WTC11 (cell line): ENCODE measurements at regions not wholly inside any gene's neighbourhood (a gene's known extent, or its start where the extent isn't known, plus 50 kb on each side); places are given as distances from the start of the nearest gene placed in this dataset.

ENCODE experiments used
- ATAC-seq: fragments of 200-7000 bp; cut with Tn5 transposase; 2 replicates; pipeline ENCODE4 v1.10.0; 2021; ENCODE audit warnings: mild to moderate bottlenecking, moderate library complexity
- CTCF ChIA-PET: fragments of 300-600 bp; sonication (Branson Sonifier 250); formaldehyde crosslinking; loops from one replicate; lab custom pipeline; 2021; ENCODE audit warnings: antibody characterized with exemption; lab: Charles Lee
- POLR2A ChIA-PET: fragments of 350-600 bp; sonication (Branson Sonifier 250); formaldehyde crosslinking; loops from one replicate; lab custom pipeline; 2021; ENCODE audit warnings: antibody characterized with exemption; lab: Charles Lee
- DNase-seq: peaks from one replicate; pipeline ENCODE4 v3.0.0; 2021; ENCODE audit warnings: low spot score
- H3K27ac Mint-ChIP-seq: 2 replicates; pipeline ENCODE4 v1.8.0; 2021; ENCODE audit warnings: mixed read lengths
- H3K27me3 Mint-ChIP-seq: 2 replicates; pipeline ENCODE4 v1.8.0; 2021; ENCODE audit warnings: low read depth, mild to moderate bottlenecking, moderate library complexity, mixed read lengths
- H3K36me3 Mint-ChIP-seq: 2 replicates; pipeline ENCODE4 v1.8.0; 2021; ENCODE audit warnings: mixed read lengths
- H3K4me1 Mint-ChIP-seq: 2 replicates; pipeline ENCODE4 v1.8.0; 2022; ENCODE audit warnings: mixed read lengths
- H3K4me3 Mint-ChIP-seq: 2 replicates; pipeline ENCODE4 v1.8.0; 2021; ENCODE audit warnings: mild to moderate bottlenecking, moderate library complexity, mixed read lengths
- H3K9me3 Mint-ChIP-seq: 2 replicates; pipeline ENCODE4 v1.8.0; 2021; ENCODE audit warnings: mixed read lengths
- ATF1 ChIP-seq: sonication (generic); formaldehyde crosslinking; IDR thresholded peaks from 2 replicates; pipeline ENCODE4 v1.8.1; 2023; ENCODE audit warnings: mild to moderate bottlenecking, moderate library complexity, missing genetic modification reagents
- CREB1 ChIP-seq: sonication (generic); formaldehyde crosslinking; IDR thresholded peaks from 2 replicates; pipeline ENCODE4 v1.8.0; 2023; ENCODE audit warnings: mild to moderate bottlenecking, missing genetic modification reagents
- ELF4 ChIP-seq: sonication (generic); formaldehyde crosslinking; IDR thresholded peaks from 2 replicates; pipeline ENCODE4 v1.8.1; 2022; ENCODE audit warnings: low read depth, mild to moderate bottlenecking, moderate library complexity, missing genetic modification reagents
- EMX1 ChIP-seq: fragments of 250-450 bp; sonication (Bioruptor Pico); IDR thresholded peaks from 2 replicates; pipeline ENCODE4 v1.8.0; 2021; ENCODE audit warnings: mild to moderate bottlenecking
- ESRRA ChIP-seq: sonication (generic); formaldehyde crosslinking; IDR thresholded peaks from 2 replicates; pipeline ENCODE4 v1.8.1; 2022; ENCODE audit warnings: mild to moderate bottlenecking, missing genetic modification reagents, borderline replicate concordance
- ETV6 ChIP-seq: sonication (generic); formaldehyde crosslinking; IDR thresholded peaks from 2 replicates; pipeline ENCODE4 v1.8.1; 2022; ENCODE audit warnings: mild to moderate bottlenecking, missing genetic modification reagents
- IRF2 ChIP-seq: sonication (generic); formaldehyde crosslinking; IDR thresholded peaks from 2 replicates; pipeline ENCODE4 v1.8.0; 2022; ENCODE audit warnings: low read depth, missing genetic modification reagents, borderline replicate concordance
- RELA ChIP-seq: sonication (generic); formaldehyde crosslinking; IDR thresholded peaks from 2 replicates; pipeline ENCODE4 v1.8.1; 2022; ENCODE audit warnings: missing genetic modification reagents, mild to moderate bottlenecking, borderline replicate concordance
- RORB ChIP-seq: fragments of 250-450 bp; sonication (Bioruptor Pico); IDR thresholded peaks from 2 replicates; pipeline ENCODE4 v1.9.0; 2021; ENCODE audit warnings: mild to moderate bottlenecking
- TCF7 ChIP-seq: sonication (generic); formaldehyde crosslinking; IDR thresholded peaks from 2 replicates; pipeline ENCODE4 v1.8.0; 2022; ENCODE audit warnings: mild to moderate bottlenecking, low read depth, missing genetic modification reagents, moderate library complexity
- TEAD4 ChIP-seq: sonication (generic); formaldehyde crosslinking; IDR thresholded peaks from 2 replicates; pipeline ENCODE4 v1.8.0; 2022; ENCODE audit warnings: mild to moderate bottlenecking, missing genetic modification reagents
- TP53 ChIP-seq: sonication (generic); formaldehyde crosslinking; IDR thresholded peaks from 2 replicates; pipeline ENCODE4 v1.8.1; 2023; ENCODE audit warnings: mild to moderate bottlenecking, missing genetic modification reagents
- ZNF121 ChIP-seq: sonication (generic); formaldehyde crosslinking; IDR thresholded peaks from 2 replicates; pipeline ENCODE4 v1.8.0; 2023; ENCODE audit warnings: missing genetic modification reagents
- ZNF232 ChIP-seq: sonication (generic); formaldehyde crosslinking; IDR thresholded peaks from 2 replicates; pipeline ENCODE4 v1.8.0; 2022; ENCODE audit warnings: mild to moderate bottlenecking, missing genetic modification reagents
- ZNF263 ChIP-seq: sonication (generic); formaldehyde crosslinking; IDR thresholded peaks from 2 replicates; pipeline ENCODE4 v1.8.1; 2022; ENCODE audit warnings: low read depth, mild to moderate bottlenecking, moderate library complexity, missing genetic modification reagents
- ZNF671 ChIP-seq: fragments of 250-450 bp; sonication (Bioruptor Pico); IDR thresholded peaks from 2 replicates; pipeline ENCODE4 v1.8.0; 2021; ENCODE audit warnings: mild to moderate bottlenecking
- TF ChIP-seq, protein P1 (sequence below): fragments of 250-450 bp; sonication (Bioruptor Pico); IDR thresholded peaks from 2 replicates; pipeline ENCODE4 v1.9.0; 2021; ENCODE audit warnings: moderate library complexity, mild to moderate bottlenecking, inconsistent platforms, borderline replicate concordance
- TF ChIP-seq, protein P2 (sequence below): sonication (generic); formaldehyde crosslinking; IDR thresholded peaks from 2 replicates; pipeline ENCODE4 v1.8.1; 2022; ENCODE audit warnings: mild to moderate bottlenecking, missing genetic modification reagents, moderate library complexity, borderline replicate concordance
- TF ChIP-seq, protein P3 (sequence below): sonication (generic); formaldehyde crosslinking; IDR thresholded peaks from 2 replicates; pipeline ENCODE4 v1.8.0; 2022; ENCODE audit warnings: mild to moderate bottlenecking, missing genetic modification reagents
- TF ChIP-seq, protein P4 (sequence below): fragments of 250-450 bp; sonication (Bioruptor Pico); IDR thresholded peaks from 2 replicates; pipeline ENCODE4 v1.8.0; 2021; ENCODE audit warnings: mild to moderate bottlenecking
- TF ChIP-seq, protein P5 (sequence below): fragments of 250-450 bp; sonication (Bioruptor Pico); IDR thresholded peaks from 2 replicates; pipeline ENCODE4 v1.9.0; 2021; ENCODE audit warnings: mild to moderate bottlenecking
- TF ChIP-seq, protein P6 (sequence below): fragments of 250-450 bp; sonication (Bioruptor Pico); conservative IDR thresholded peaks from 2 replicates; pipeline ENCODE4 v1.9.0; 2021; ENCODE audit warnings: mild to moderate bottlenecking

DNA sequence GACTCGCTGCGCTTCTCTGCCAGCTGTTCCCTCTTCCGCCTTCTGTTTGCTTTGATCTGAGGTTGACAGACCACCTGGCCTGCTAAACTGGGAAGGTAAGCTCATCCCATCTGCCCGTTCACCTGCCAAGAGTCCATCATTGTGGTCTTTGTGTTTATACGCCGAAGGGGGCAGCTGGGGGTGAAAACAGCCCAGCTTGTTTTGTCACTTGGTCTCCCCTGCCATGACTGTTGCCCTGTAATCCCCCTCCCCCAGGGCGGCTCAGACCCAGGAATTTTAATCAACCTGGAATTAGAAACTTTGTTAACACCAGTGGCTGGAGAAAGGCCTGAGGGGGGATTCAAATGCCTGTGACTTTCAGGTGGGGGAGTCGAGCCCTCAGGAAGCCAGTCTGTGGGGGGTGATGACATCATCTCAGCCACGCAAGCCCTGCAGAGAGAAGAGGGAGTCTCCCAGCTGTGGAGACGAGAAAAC, 333.3 kb downstream of the BCOR start (continued):
- TF ChIP-seq ETV6 (CRISPR knock-in tag), result no peak
- no peak for TF ChIP-seq TP53
- no peak for TF ChIP-seq RELA (CRISPR knock-in tag)
- TF ChIP-seq TEAD4 (CRISPR knock-in tag), result no peak
- TF ChIP-seq, all 79 proteins: peak for 0

DNA sequence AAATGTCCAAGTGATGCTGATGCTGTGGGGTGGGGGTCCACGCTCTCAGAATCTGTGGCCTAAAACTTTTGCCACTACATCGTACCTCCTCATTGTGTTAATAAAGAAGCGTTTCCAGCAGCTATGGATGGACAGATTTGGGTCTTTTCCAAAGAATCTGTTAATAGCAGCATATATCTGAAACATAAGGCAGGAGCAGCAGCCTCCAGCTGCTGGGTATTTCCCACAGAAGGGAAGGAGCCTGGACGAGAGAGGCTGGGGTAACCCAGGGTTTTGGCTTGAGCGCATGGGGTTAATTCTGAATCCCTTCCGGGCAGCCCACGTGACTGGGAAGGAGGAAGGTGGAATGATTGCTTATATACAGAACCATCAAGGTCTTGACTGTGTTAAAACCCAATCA, 332.4 kb downstream of the BCOR start:
- no peaks in the 10 kb centered on the region; the same call in 1 of the 2 replicates for H3K27me3 Mint-ChIP-seq
- CTCF ChIA-PET, result no interaction called here
- POLR2A ChIA-PET, result no interaction called here
- no peak overlapping the region for H3K4me3 Mint-ChIP-seq
- no peak for ATAC-seq
- no peak overlapping the region for H3K27ac Mint-ChIP-seq
- no peak for DNase-seq
- no peaks in the 10 kb centered on the region for H3K36me3 Mint-ChIP-seq
- no peaks in the 10 kb centered on the region for H3K9me3 Mint-ChIP-seq
- TF ChIP-seq ZNF232 (CRISPR knock-in tag) (no peak), CREB1 (CRISPR knock-in tag) (no peak), ELF4 (CRISPR knock-in tag) (no peak), RELA (CRISPR knock-in tag) (no peak), RORB (CRISPR knock-in tag) (no peak), IRF2 (no peak), ESRRA (CRISPR knock-in tag) (no peak), TCF7 (no peak), EMX1 (no peak), ZNF121 (CRISPR knock-in tag) (no peak), ZNF671 (no peak), ATF1 (CRISPR knock-in tag) (no peak), ZNF263 (CRISPR knock-in tag) (no peak)
- TF ChIP-seq, protein P1, sequence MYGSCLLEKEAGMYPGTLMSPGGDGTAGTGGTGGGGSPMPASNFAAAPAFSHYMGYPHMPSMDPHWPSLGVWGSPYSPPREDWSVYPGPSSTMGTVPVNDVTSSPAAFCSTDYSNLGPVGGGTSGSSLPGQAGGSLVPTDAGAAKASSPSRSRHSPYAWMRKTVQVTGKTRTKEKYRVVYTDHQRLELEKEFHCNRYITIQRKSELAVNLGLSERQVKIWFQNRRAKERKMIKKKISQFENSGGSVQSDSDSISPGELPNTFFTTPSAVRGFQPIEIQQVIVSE (CRISPR knock-in tag), result no peak
- TF ChIP-seq, protein P2, sequence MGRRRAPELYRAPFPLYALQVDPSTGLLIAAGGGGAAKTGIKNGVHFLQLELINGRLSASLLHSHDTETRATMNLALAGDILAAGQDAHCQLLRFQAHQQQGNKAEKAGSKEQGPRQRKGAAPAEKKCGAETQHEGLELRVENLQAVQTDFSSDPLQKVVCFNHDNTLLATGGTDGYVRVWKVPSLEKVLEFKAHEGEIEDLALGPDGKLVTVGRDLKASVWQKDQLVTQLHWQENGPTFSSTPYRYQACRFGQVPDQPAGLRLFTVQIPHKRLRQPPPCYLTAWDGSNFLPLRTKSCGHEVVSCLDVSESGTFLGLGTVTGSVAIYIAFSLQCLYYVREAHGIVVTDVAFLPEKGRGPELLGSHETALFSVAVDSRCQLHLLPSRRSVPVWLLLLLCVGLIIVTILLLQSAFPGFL, result no peak
- TF ChIP-seq, protein P3, sequence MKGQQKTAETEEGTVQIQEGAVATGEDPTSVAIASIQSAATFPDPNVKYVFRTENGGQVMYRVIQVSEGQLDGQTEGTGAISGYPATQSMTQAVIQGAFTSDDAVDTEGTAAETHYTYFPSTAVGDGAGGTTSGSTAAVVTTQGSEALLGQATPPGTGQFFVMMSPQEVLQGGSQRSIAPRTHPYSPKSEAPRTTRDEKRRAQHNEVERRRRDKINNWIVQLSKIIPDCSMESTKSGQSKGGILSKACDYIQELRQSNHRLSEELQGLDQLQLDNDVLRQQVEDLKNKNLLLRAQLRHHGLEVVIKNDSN (CRISPR knock-in tag), result no peak
- TF ChIP-seq, protein P4, sequence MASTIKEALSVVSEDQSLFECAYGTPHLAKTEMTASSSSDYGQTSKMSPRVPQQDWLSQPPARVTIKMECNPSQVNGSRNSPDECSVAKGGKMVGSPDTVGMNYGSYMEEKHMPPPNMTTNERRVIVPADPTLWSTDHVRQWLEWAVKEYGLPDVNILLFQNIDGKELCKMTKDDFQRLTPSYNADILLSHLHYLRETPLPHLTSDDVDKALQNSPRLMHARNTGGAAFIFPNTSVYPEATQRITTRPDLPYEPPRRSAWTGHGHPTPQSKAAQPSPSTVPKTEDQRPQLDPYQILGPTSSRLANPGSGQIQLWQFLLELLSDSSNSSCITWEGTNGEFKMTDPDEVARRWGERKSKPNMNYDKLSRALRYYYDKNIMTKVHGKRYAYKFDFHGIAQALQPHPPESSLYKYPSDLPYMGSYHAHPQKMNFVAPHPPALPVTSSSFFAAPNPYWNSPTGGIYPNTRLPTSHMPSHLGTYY (CRISPR knock-in tag), result no peak
- TF ChIP-seq, protein P5, sequence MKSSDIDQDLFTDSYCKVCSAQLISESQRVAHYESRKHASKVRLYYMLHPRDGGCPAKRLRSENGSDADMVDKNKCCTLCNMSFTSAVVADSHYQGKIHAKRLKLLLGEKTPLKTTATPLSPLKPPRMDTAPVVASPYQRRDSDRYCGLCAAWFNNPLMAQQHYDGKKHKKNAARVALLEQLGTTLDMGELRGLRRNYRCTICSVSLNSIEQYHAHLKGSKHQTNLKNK (CRISPR knock-in tag), result no peak
- TF ChIP-seq, protein P6, sequence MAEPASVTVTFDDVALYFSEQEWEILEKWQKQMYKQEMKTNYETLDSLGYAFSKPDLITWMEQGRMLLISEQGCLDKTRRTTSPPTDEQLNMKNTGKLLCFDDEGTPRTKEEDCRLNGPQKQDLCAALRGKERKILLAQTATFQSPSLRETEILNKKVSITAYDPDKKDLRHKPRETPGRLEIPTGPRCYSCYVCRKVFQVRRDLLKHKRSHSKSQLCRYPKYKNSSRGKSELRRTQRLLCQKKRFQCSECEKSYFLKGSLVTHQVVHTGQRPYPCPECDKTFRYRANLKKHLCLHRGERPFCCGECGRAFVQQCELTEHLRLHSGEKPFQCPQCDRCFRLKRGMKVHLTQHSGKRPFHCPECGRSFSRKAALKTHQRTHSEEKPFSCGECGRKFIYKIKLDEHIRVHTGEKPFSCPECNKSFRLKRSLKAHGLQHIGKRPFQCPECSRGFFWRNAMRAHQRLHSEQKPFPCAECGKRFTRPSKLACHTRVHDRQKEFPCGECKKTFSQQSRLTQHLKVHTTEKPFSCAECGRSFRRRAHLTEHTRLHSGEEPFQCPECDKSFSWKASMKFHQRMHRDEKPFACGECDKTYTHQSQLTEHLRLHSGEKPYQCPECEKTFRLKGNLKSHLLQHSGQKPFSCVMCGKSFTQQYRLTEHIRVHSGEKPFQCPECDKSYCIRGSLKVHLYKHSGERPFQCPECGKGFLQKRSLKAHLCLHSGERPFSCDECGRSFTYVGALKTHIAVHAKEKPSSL (CRISPR knock-in tag), result no peak
- peaks cover 38% of the 10 kb centered on the region for H3K4me1 Mint-ChIP-seq
